ENCODE measurements at regions not wholly inside any gene's neighbourhood (a gene's known extent, or its start where the extent isn't known, plus 50 kb on each side); places are given as distances from the start of the nearest gene placed in this dataset.

GRCh38 chr3:148223266-148223665 lies 474.4 kb upstream of the AGTR1 start:
- no peak for DNase-seq (ENCODE audit: low read depth)
- no peak overlapping the region for H3K4me3 ChIP-seq (ENCODE audit: low read depth, low read length)
- TF ChIP-seq CTCF (IDR thresholded peaks at IDR 0.05; ENCODE audit: insufficient read depth, low read depth, low read length, missing control alignments) = no peak

DNA sequence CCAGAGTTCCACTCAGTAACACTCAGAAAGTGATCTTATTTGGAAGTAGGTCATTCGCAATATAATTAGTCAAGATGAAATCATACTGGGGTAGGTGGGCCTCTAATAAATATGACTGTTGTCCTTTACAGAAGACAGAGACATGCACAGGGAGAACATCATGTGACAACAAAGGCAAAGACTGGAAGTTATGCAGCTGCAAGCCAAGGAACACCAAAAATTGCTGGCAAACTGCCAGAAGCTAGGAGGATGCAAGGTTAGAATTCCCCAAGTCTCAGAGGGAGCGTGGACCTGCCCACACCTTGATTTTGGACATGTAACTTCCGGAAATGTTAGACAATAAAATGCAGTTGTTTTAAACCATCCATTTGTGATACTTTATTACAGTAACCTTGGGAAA lies 471.5 kb upstream of the AGTR1 start:
- no peak overlapping the region for H3K4me3 ChIP-seq (ENCODE audit: low read depth, low read length)
- TF ChIP-seq CTCF (IDR thresholded peaks at IDR 0.05; ENCODE audit: insufficient read depth, low read depth, low read length, missing control alignments) = no peak
- no peak for DNase-seq (ENCODE audit: low read depth)

DNA sequence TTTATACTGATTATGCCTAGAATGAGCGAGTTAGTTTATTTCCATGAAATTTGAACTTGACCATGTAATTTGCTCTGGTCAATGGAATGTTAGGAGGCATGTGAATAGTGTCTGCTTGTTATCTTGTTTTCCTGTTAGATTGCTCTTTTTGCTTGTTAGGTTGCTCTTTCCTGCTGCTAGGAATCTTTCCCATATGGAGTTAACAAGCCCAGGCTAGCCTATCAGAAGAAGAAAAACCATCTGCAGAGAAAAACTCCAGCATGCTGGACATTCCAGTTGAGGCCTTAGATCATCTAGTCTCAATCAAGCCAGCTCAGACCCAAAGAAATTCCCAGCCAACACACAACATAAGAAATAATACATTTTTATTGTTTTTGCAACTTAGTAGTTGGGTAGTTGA lies 470.2 kb upstream of the AGTR1 start:
- no peak overlapping the region for H3K4me3 ChIP-seq (ENCODE audit: low read depth, low read length)
- no peak for DNase-seq (ENCODE audit: low read depth)
- TF ChIP-seq CTCF (IDR thresholded peaks at IDR 0.05; ENCODE audit: insufficient read depth, low read depth, low read length, missing control alignments) = no peak

DNA sequence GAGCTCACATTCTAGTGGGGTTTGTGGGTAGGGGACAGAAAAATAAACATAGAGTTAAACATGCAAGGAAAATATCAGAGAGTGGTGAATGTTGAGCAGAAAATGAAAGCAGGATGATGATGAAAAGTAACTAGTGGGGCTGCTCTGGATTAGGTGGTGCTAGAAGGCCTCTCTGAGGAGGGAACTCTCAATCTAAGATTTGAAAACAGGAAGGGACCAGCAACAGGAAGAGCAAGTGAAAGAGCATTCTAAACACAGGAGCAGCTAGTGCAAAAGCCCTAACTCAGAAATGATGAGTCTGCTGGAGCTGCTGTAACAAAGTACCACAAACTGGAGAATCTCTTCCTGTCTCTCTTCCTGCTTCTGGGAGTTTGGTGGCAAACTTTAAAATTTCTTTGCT lies 468.6 kb upstream of the AGTR1 start:
- no peak for TF ChIP-seq CTCF (IDR thresholded peaks at IDR 0.05; ENCODE audit: insufficient read depth, low read depth, low read length, missing control alignments)
- H3K4me3 ChIP-seq (ENCODE audit: low read depth, low read length) = no peak overlapping the region
- peak; percentile 41 for DNase-seq (ENCODE audit: low read depth)

- DNase-seq (ENCODE audit: low read depth) = no peak
- no peak for TF ChIP-seq CTCF (IDR thresholded peaks at IDR 0.05; ENCODE audit: insufficient read depth, low read depth, low read length, missing control alignments)
- H3K4me3 ChIP-seq (ENCODE audit: low read depth, low read length) = no peak overlapping the region
These were observed 467.2 kb upstream of the AGTR1 start for GRCh38 chr3:148230473-148230872.

DNA sequence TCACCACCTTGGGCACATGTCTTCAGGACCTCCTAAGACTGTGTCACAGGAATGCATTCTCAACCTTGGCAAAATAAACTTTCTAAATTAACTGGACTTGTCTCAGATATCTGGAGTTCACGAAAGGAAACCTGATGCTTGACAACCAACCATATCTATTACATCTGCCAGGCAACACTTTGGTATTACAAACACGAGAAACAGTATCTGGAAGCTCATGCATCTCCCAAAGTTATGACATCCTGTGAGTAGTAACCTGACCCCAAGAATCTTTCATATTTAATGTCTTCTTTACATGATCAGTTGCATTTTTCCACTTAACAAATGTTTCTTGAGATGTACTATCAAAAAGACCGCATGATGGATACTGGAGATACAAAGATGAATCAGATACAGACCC lies 465.3 kb upstream of the AGTR1 start:
- no peak overlapping the region for H3K4me3 ChIP-seq (ENCODE audit: low read depth, low read length)
- no peak for TF ChIP-seq CTCF (IDR thresholded peaks at IDR 0.05; ENCODE audit: insufficient read depth, low read depth, low read length, missing control alignments)
- no peak for DNase-seq (ENCODE audit: low read depth)

DNA sequence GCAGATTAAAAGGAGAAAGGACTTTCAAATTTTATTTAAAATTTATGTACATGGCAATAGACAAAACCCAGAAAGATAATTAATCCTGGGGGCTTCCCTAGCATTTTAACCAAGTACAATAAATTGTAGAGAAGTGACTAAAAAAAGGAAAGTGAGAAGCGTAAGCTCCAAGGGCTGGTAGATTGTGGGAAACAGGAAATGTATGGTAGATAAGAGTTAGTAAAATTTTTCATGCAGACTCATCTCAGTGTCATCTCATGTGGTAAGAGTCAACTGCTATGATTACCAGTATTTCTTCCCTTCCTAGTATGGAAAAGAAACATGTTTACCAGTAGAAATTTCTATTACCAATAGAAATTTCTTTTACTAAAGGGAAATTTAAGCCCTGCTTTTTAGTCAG lies 464.3 kb upstream of the AGTR1 start:
- DNase-seq (ENCODE audit: low read depth) = no peak
- no peak for TF ChIP-seq CTCF (IDR thresholded peaks at IDR 0.05; ENCODE audit: insufficient read depth, low read depth, low read length, missing control alignments)
- no peak overlapping the region for H3K4me3 ChIP-seq (ENCODE audit: low read depth, low read length)

All from GM12865 (cell line).